GM19395 (cell line): ENCODE measurements at regions not wholly inside any gene's neighbourhood (a gene's known extent, or its start where the extent isn't known, plus 50 kb on each side); places are given as distances from the start of the nearest gene placed in this dataset.

ENCODE experiments used
- ATAC-seq: cut with Tn5 transposase; IDR thresholded peaks from one replicate; pipeline ENCODE4 v1.9.1; 2021; ENCODE audit warnings: mild to moderate bottlenecking, moderate library complexity; ENCODE audit not compliant: unreplicated experiment

DNA sequence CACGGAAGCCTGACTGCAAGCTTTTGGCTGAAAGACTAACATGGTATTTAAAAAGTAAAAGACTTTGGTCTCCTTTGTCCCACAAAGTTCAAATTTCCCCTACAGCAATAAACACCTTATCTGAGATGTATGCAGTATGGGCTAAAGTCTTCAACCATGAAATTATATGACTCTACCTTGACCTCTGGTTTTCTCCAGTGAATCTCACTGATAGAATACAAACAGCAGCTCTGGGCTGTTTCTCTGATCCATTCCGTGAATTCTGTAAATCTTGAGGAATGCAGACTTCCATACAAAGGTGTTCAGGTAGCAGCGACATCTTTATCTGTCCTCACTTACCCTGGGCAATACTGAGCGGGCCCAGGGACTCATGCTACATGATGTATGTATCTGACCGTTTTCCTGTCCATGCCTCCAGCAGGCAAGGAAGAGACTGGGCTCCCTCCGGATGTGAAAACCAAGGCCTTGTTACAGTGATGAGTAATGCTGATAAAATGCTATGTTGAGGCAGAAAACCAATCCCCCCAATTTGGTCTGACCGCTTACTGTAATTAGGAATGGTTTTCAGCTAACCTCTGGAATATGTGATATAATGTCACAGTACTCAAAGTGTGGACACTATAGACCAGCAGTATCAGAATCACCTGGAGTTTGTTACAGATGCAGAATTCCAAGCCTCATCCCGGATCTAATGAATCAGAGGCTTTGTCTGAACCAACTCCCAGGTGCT is 589.8 kb downstream of the HS3ST4 start:
- ATAC-seq: no peak

DNA sequence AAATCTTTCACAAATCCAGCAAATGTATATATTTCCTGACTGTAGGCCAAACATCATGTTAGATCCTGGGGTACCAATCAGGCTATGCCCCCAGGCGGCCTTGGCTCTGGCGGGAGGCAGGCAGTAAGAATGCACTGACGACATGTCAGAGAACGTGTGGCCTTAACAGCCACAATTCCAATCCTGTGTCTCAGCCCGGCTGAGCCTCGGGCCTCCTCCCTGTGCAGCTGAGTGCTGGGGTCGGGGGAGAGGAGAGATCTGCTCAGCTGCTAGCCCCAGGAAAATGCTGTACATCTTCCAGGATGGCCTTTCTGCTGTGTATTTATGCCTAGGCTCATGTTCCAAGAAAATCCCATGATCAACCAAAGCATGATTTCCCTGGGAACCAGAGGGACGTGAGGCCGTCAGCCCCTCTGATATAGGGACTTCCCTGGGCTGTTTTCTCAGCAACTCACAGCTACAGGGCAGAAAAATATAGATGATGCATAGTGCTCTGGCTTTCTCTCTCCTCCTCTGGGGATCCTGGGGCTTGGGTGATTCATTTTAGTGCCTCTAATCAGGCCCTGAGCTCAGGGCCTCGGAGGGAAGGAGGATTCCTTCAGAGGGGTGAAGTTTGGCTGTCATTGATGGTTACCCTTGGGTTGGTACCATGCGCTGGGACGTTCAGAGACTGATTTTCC is 604.0 kb downstream of the HS3ST4 start:
- no peak for ATAC-seq

DNA sequence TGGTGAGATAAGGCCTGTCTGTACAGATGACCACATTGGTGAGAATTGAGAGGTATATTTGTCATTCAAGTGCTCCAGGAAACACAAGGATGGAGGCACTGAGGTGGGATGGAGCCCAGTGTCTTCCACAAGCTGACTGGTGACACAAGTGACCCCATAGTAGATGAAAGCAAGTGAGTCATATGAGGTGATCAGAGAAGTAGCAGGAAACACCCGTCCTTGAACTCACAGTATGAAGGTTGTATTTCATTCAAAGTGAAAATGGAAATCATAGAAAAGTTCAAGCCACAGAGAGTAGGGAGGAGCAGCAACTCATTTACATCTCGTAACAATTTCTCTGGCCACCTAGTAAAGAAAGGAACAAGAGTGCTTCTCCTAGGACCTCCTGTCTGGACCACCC is 609.8 kb downstream of the HS3ST4 start:
- no peak for ATAC-seq

DNA sequence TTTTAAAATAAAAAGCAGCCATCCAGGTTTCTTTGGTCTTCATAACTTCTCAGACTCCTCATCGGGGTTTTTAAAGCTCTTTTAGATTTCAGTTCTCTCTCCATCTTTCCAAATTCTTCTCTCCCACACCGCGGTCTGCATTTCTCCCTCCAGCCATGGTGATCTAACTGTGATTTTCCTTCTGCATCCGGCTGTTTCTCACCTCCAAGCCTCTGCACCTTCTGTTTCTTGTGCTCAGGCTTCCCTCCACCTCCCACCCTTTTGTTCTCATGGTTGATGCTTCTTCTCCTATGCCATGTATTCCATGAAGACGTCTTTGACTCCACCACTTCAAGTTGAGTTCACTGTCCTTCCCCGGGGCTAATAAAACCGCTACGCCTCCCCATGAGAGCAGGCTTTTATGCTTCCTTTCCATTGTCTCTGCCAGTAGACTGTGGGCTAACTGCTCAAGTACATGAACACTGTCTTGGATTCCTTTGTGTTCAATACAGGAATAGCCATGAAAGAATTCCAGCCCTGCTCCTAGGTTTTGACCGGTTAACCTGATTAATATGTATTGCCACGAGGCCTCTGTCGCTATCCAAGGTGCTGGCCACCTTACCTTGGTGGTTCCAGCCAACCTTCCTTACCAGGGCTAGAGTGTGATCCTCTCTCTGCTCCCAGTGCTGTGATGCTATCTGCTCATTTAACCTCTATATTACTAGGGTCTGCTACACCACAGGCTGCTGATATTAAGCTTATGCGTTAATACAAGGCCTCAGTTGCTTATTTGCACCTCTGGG is 625.1 kb downstream of the HS3ST4 start:
- no peak for ATAC-seq

- ATAC-seq: no peak
Measured at GRCh38 chr16:26317885-26318284, 626.1 kb downstream of the HS3ST4 start.

DNA sequence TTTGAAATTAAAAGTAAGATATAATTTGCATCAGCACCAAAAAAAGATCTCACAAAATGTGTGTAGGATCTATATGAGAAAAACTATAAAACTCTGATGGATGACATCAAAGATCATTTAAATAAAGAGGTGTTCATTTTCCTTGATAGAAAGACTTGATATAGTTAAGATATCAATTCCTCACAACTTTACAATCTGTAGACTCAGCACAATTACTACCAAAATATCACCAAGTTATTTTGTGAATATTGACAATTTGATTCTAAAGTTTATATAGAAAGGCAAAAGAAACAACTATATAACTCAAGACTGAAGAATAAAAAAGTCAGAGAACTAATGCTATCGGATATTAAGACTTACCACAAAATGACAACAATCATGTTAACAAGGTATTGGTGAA is 638.9 kb downstream of the HS3ST4 start:
- ATAC-seq: no peak

DNA sequence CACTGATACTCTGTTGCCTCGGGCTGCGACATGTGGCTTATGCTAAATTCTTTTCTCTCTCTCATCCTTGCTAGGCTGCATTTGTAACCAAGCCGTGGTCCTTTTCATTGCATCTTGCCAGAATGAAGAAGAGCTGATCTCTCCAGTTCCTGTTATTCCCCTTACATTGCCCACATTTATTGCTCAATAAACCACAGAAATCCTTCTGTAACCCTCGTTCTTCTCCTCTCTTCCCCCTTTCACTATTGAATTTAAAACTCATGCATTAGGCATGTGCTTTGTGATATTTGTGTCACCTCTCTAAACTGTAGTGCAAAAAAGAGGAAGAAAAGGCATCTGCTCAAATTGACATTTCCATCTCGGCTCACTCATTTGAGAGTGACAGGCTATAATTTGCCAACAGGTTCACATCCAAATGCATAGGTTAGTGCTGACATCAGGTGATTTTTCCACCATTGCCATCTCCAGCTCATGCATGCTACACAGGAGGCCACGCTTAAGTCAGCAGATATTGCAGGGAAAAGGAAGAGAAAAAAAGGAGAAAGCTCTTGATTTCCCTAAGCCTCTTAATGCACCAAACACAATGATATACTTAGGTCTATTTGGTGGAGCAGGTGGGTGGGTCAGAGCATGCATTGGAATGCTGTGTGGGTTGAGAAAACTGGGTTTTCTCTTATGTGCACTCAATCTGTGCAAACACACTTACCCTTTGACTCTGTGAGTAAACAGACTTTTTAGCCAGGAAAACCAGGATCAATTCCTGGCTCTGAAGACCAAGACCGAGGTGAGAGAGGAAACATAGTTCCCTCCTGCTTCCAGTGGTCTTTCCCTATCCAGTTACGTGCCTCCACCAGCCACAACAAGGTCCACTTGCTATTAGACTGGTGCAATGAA is 642.7 kb downstream of the HS3ST4 start:
- no peak for ATAC-seq

- ATAC-seq: no peak
Measured at GRCh38 chr16:26335236-26335853, 643.6 kb downstream of the HS3ST4 start.

- ATAC-seq: no peak
Measured at GRCh38 chr16:26342621-26343020, 650.9 kb downstream of the HS3ST4 start.

DNA sequence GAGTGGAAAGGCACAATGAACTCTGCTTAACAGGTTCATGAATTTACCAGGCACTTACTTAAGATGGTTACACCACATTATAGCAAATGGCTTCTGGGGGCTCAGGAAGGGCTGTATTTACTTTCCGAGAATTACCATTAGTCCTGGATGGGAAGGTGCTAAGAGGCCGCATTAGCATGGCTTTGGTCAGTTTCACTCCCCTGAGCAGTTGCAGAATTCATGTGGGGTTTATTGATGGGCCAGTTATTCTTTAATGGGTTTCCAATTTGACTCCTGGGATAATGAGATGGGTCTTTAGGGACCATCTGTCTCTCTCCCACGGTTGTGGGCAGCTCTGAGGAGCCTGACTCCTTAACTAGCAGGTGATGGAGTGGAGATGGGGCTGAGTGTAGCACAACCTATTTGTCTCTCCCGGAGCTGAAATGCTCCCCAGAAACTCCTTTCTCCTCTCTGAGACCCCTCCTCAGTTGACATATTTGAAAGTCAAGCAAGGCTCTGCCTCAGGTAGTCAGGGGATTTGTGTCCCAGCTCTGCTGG is 652.5 kb downstream of the HS3ST4 start:
- no peak for ATAC-seq

DNA sequence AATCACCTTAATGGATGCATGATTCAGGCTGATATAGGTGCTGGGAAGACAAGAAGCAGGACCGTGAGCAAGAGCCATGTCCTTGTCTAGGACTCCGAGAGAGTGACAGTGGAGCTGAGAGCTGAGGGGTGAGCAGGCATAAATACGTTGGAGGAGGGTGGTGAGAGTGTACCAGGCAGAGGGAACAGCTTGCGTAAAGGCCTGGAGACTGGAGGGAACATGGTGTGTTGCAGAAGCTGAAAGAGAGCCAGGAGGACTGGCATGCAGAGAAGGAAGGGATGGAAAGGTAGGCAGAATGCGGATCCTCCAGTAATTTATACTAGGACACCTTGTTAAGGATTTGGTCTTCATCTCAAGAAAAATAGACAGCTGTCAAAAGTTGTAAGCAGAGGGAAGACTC is 653.2 kb downstream of the HS3ST4 start:
- ATAC-seq: no peak

DNA sequence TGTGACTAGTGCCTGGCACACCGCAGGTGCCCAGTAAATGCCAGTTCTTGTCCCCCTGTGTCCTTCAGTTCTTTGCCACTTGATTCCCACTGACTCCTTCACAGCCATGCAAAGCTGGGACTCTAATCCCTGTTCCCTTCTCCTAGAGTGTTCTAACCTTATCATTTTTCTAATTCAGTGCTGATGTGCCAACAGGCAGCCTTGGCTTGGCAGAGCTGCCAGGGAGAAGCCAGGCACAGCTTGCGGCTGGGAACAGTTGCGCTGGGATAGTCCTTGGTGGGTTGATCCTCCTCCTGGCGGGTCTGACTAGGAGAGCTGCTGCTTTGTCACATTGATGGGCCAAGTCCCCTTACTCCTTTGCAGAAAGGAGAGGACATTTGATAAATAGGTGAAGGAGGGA is 654.2 kb downstream of the HS3ST4 start:
- ATAC-seq: no peak

- ATAC-seq: no peak
Measured at GRCh38 chr16:26348095-26348494, 656.3 kb downstream of the HS3ST4 start.

- no peak for ATAC-seq
Measured at GRCh38 chr16:26360867-26361266, 669.1 kb downstream of the HS3ST4 start.

GRCh38 chr16:26363581-26363980 is 671.8 kb downstream of the HS3ST4 start:
- no peak for ATAC-seq

DNA sequence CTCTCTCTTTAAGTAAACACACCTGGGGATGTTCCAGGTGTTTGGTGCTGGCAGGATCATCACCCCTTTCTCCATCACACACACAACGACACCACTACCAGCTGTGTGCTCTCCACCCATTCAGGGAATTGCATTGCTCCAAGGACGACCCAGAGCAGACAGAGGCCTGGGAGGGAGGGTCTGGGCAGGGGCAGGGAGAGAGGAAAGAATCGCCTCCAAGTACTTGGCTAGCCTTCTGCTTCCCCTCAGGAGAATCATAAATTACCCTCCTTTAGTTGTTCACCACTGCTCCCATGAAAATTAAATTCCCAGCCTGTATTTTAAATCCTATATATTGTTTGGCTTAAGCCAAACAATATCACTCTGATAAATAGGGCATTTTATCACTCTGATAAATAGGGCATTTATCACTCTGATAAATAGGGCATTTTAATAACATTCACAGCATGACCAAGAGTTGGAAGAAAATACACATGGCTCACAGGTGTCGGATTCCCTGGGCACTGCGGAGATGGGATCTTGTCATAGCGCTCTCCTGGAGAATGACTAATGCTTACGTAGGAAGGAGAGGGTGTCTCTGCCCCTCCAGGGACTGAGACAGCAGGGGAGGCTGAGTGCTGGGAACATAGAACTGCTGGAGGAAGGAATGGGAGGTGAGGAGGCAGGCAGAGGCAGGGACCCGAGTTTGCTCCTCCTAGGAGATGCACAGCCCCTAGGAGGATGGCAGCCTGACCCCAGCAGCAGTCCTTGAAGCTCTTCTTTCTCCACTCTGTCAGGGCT is 673.6 kb downstream of the HS3ST4 start:
- no peak for ATAC-seq

- ATAC-seq: no peak
Measured at GRCh38 chr16:26371349-26371869, 679.6 kb downstream of the HS3ST4 start.

DNA sequence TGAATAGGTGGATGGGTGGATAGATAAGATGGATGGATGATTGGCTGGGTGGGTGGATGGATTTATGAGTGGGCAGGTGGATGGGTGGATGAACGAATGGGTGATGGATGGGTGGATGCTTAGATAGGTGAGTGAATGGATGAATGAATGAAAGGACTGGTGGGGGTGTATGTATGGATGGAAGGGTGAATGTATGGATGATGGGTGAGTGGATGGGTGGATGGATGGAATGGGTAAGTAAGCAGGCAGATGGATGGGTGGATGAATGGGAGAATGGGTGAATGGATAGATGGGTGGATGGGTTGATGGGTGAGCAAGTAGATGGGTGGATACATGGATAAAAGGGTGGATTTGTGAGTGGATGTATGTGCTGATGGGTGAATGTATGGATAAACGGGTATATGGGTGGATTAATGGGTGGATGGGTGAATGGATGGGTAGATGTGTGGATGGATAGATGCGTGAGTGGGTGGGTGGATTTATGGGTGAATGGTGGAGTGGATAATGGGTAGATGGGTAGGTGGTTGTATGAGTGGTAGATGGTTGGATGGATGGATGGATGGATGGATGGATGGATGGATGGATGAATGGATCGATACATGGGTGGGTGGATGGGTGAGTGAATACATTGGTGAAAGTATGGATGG is 682.6 kb downstream of the HS3ST4 start:
- ATAC-seq: no peak

GRCh38 chr16:26382586-26382985 is 684.1 kb upstream of the C16orf82 start:
- ATAC-seq: no peak
